GM23248 (cell line): ENCODE measurements at regions not wholly inside any gene's neighbourhood (a gene's known extent, or its start where the extent isn't known, plus 50 kb on each side); places are given as distances from the start of the nearest gene placed in this dataset.
"Not testable (repeated sequence)": the region's sequence is repeated elsewhere in the genome, so short reads cannot be mapped to it uniquely, and the experiment has no call there.

Source experiments
- EZH2 ChIP-seq: fragments of 200-600 bp; sonication (generic); IDR thresholded peaks from 2 replicates; pipeline ENCODE4 v1.6.1; 2018; ENCODE audit warnings: antibody characterized with exemption, mild to moderate bottlenecking; ENCODE audit not compliant: insufficient read depth, poor library complexity, severe bottlenecking
- EZH2phosphoT487 ChIP-seq: fragments of 200-600 bp; sonication (generic); IDR thresholded peaks from 2 replicates; pipeline ENCODE4 v1.6.1; 2018; ENCODE audit warnings: antibody characterized with exemption, moderate library complexity, mild to moderate bottlenecking, low read depth; ENCODE audit not compliant: insufficient read depth

DNA sequence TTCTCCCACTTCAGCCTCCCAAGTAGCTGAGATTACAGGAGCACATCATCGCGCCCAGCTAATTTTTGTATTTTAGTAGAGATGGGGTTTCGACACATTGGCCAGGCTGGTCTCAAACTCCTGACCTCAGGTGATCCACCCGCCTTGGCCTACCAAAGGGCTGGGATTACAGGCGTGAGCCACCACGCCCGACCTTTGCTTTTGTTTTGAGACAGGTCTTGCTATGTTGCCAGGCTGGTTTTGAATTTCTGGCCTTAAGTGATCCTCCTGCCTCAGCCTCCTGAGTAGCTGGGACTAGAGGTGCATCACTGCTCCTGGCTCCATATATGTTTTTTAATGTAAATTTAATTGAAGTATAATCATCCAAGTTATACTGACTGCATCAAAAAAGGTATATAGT, 80.2 kb upstream of the NEK6 start:
- not testable (repeated sequence) for TF ChIP-seq EZH2, EZH2phosphoT487
